ENCODE measurements at regions not wholly inside any gene's neighbourhood (a gene's known extent, or its start where the extent isn't known, plus 50 kb on each side); places are given as distances from the start of the nearest gene placed in this dataset.
A peak's percentile ranks its signal among the peaks of the same experiment; 100 is the strongest.

DNA sequence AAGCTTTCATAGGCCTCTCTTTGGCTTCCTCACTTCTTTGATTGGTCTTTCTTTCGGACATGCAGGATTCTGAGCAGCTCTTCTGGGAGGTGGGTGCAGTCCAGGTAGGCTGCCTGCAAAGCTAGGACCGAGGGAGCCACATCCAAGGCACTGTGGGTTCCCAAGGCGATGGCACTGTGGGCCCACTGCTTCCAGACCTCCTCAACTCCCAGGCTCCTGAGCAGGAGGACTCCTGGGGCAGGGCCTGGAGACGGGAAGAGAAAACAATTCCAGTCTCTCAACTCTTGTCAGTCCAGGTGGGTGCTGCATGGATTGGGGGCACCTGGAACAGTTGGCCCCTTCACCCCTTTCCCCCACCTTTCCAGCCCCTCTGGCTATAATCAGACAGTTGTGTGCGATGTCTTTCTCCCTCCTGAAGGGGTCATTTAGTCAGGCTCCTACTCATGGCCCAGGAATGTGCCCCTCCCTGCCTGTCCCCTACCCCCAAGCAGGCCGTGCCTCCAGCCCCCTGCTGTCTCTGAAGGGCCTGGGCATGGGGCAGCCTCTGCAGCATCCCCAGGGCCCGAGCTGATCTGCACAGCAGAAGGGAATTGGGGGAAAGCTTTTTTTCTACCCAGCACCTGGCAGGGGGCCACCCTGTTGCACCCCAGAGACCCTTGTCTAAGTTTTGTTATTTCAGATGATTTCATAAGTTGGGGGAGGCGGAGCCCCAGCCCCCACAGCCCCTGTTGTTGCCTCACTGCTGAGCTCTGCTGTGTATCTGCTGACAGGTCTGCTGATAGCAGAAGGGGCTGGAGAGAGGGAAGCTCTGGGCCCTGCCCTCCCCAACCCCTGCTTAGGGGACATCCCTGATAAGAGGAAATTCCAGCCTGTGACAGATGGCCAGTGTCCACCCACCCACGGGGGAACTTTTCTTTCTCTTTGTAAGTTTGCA, 330.3 kb downstream of the SEC14L1 start (continued):
- TF ChIP-seq ZNF433 (tag by site-specific recombination; IDR thresholded peaks at IDR 0.05; ENCODE audit: low read depth) (no peak), WT1 (tag by site-specific recombination; IDR thresholded peaks at IDR 0.05) (no peak), ZNF837 (tag by site-specific recombination; IDR thresholded peaks at IDR 0.05) (no peak), PATZ1 (tag by site-specific recombination; IDR thresholded peaks at IDR 0.05) (peak; percentile 74), ZNF391 (tag by site-specific recombination; IDR thresholded peaks at IDR 0.05; ENCODE audit: borderline replicate concordance, low read depth) (no peak), ZXDB (tag by site-specific recombination; IDR thresholded peaks at IDR 0.05) (no peak), KLF10 (tag by site-specific recombination; IDR thresholded peaks at IDR 0.05) (peak; percentile 88), EGR2 (tag by site-specific recombination; IDR thresholded peaks at IDR 0.05; ENCODE audit: low read depth) (peak; percentile 19; the same call in 1 of the 2 replicates), ZNF211 (tag by site-specific recombination; IDR thresholded peaks at IDR 0.05; ENCODE audit: low read depth) (no peak), ZNF324 (tag by site-specific recombination; IDR thresholded peaks at IDR 0.05) (peak; percentile 23; the same call in 1 of the 2 replicates), ZSCAN18 (tag by site-specific recombination; IDR thresholded peaks at IDR 0.05) (no peak), ZNF223 (tag by site-specific recombination; IDR thresholded peaks at IDR 0.05) (no peak), PBX3 (CRISPR knock-in tag; IDR thresholded peaks at IDR 0.05) (no peak), ZNF404 (tag by site-specific recombination; IDR thresholded peaks at IDR 0.05) (no peak), ZNF664 (tag by site-specific recombination; IDR thresholded peaks at IDR 0.05) (no peak), ZNF121 (tag by site-specific recombination; IDR thresholded peaks at IDR 0.05) (no peak), ZNF658 (tag by site-specific recombination; IDR thresholded peaks at IDR 0.05) (no peak), ZNF629 (tag by site-specific recombination; IDR thresholded peaks at IDR 0.05) (peak; percentile 41; the same call in 1 of the 2 replicates), PRDM10 (tag by site-specific recombination; IDR thresholded peaks at IDR 0.05) (no peak), SP7 (tag by site-specific recombination; IDR thresholded peaks at IDR 0.05) (peak; percentile 55)
- TF ChIP-seq, protein P1, sequence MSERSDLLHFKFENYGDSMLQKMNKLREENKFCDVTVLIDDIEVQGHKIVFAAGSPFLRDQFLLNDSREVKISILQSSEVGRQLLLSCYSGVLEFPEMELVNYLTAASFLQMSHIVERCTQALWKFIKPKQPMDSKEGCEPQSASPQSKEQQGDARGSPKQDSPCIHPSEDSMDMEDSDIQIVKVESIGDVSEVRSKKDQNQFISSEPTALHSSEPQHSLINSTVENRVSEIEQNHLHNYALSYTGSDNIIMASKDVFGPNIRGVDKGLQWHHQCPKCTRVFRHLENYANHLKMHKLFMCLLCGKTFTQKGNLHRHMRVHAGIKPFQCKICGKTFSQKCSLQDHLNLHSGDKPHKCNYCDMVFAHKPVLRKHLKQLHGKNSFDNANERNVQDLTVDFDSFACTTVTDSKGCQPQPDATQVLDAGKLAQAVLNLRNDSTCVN (tag by site-specific recombination; optimal IDR thresholded peaks at IDR 0.05), result no peak
- TF ChIP-seq, protein P2, sequence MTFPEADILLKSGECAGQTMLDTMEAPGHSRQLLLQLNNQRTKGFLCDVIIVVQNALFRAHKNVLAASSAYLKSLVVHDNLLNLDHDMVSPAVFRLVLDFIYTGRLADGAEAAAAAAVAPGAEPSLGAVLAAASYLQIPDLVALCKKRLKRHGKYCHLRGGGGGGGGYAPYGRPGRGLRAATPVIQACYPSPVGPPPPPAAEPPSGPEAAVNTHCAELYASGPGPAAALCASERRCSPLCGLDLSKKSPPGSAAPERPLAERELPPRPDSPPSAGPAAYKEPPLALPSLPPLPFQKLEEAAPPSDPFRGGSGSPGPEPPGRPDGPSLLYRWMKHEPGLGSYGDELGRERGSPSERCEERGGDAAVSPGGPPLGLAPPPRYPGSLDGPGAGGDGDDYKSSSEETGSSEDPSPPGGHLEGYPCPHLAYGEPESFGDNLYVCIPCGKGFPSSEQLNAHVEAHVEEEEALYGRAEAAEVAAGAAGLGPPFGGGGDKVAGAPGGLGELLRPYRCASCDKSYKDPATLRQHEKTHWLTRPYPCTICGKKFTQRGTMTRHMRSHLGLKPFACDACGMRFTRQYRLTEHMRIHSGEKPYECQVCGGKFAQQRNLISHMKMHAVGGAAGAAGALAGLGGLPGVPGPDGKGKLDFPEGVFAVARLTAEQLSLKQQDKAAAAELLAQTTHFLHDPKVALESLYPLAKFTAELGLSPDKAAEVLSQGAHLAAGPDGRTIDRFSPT (tag by site-specific recombination; IDR thresholded peaks at IDR 0.05), result peak; percentile 76
- TF ChIP-seq, protein P3, sequence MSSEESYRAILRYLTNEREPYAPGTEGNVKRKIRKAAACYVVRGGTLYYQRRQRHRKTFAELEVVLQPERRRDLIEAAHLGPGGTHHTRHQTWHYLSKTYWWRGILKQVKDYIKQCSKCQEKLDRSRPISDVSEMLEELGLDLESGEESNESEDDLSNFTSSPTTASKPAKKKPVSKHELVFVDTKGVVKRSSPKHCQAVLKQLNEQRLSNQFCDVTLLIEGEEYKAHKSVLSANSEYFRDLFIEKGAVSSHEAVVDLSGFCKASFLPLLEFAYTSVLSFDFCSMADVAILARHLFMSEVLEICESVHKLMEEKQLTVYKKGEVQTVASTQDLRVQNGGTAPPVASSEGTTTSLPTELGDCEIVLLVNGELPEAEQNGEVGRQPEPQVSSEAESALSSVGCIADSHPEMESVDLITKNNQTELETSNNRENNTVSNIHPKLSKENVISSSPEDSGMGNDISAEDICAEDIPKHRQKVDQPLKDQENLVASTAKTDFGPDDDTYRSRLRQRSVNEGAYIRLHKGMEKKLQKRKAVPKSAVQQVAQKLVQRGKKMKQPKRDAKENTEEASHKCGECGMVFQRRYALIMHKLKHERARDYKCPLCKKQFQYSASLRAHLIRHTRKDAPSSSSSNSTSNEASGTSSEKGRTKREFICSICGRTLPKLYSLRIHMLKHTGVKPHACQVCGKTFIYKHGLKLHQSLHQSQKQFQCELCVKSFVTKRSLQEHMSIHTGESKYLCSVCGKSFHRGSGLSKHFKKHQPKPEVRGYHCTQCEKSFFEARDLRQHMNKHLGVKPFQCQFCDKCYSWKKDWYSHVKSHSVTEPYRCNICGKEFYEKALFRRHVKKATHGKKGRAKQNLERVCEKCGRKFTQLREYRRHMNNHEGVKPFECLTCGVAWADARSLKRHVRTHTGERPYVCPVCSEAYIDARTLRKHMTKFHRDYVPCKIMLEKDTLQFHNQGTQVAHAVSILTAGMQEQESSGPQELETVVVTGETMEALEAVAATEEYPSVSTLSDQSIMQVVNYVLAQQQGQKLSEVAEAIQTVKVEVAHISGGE (tag by site-specific recombination; conservative IDR thresholded peaks at IDR 0.05; ENCODE audit: low read depth), result no peak
